Renal cortex interstitium (tissue), 11 donors: ENCODE measurements at regions not wholly inside any gene's neighbourhood (a gene's known extent, or its start where the extent isn't known, plus 50 kb on each side); places are given as distances from the start of the nearest gene placed in this dataset.

Experiments
- DNase-seq, 11 donors: peaks; one replicate each; pipeline ENCODE4 v3.0.0-alpha.2; 2013; ENCODE audit warnings: low read depth in 9 of 11, low spot score in 4 of 11; ENCODE audit errors: extremely low read depth in 1 of 11

DNA sequence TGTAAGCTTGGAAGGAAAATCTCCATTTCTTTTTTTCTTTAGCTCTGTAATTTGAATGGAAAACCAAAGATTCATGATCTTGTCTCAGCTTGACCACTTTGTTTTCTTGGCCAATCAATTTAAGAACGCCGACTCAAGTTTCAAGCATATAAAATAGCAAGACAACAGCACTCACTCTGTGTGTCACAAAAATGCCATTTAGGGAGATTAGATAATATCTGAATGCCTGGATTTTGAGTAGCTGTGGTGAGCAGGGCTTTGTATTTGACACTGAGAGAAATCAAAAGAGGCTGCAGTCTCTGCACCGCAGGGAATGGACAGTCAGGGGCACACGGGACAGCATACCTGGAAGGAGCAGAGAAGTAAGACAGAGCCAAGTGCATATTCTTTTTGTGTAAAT is 209.5 kb upstream of the SLC10A2 start:
- no peak for DNase-seq

DNA sequence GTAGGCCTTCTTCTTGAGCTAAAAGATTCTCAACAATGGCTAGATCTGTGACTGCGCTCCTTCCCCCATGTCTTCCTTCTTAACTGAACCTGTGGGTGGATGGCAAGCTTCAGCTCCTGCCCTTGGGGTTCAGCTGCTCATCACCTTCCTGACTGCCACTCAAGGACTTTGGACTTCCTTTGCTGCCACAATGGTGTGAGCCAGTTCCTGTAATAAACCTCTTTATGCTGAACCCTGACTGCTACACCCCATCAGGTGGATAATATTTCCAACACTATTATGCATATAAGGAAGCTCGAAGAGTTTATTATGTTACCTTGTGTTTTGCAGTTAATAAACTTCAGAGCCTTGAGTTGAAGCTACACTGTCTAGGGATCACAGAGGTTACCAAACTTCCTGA is 208.9 kb upstream of the SLC10A2 start:
- no peak for DNase-seq

DNA sequence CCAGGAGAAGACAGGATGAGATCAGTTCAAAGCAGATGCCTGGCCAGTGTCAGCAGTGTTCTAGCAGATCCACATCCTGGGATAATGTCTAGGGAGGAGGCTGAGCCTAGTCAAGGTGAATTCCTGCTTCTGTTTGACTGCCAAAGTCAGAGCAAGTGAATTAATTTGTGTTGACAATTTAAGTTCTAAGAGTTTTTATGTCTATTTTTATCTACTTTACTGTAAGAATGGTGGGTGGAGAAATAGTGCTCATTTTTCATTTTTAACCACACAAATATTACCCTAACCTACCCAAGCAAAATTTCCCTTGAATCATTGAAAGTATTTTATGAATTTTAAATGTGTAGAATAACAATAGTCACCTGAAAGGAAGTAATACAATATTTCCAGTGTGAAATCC is 207.6 kb upstream of the SLC10A2 start:
- no peak for DNase-seq

DNA sequence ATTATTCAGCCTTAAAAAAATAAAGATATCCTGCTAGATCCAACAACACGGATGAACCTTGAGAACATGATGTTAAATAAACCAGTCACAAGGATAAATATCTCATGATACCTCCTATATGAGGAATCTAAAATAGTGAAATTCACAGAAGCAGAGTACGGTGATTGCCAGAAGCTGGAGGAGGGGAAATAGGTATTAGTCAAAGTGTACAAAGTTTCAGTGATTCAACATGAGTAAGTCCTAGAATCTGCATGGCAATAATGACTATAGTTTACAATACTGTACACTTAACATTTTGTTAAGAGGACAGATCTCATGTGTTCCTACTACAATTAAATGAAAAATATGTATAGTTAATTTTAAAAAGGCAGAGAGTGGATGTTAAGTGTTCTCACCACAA is 206.6 kb upstream of the SLC10A2 start:
- DNase-seq = no peak

DNA sequence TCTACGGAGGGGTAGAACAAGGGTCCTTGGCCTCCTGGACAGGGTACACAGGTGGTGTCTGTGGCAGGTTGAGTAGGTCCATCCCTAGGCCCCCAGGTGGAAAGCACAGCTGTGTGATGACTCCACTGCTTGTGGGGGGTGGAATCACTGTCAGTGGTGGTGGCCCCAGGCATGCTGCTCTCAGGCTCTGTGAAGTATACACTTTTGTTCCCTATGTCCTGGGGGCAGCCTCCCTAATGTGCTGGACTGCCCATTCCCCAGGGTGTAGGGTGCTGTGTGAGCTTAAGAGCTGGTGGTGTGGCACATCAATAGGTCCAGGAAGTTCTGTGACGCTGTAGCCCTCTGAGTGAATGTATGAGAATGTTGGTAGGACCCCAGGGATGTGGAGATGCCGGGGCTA is 197.2 kb upstream of the SLC10A2 start:
- DNase-seq = no peak

DNA sequence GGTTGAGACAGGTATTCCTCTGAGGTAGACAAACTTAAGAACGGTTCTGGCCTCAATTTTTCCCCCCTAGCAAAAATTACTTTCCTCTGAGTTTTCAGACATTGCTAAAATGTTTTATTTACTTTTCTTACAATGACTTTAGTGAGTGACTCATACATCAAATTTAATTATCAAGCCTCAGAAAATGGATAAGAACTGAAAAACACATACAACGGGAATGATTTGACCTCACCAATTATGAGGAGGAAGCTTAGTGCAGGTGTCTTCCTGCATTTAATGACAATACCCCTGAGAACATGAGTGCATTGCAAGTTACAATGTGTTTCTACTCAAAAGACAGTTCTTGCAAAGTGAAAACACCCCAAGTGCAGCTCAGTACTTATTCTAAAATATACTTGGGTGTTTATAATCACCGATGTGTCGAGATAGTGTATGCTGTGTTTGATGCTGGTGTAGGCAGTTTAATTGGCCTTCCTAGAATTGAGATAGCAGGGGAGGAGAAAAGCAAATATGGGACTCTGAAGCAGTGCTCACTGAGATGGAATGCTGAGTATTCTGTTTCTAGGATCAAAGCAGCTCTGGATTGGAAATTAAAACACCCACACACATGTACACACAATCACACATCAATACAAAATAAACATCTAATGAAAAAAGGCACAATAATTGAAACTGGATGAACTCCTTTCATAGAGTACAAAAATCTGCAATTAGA is 189.5 kb upstream of the SLC10A2 start:
- peak in 3 of 11 donors; percentile 13 to 27 (median 14) for DNase-seq

DNA sequence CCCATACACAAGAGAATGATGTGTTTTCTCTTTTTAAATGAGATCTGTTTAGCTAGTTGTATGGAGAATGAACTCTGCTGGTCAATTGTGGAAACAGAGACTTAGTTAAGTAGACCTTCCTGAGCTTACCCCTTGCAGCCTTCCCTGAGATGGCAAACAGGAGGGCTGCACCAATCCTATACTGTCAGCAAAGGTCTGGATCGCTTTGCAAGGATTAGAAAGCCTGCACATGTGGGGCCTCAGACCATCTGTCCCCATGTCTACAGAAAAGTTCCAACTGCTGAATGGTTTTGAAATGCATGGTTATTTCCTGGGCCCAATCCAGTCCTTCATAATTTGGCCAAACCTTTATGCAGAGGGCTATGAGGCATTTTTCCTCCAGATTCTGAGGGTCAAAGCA is 183.9 kb upstream of the SLC10A2 start:
- DNase-seq = no peak

DNA sequence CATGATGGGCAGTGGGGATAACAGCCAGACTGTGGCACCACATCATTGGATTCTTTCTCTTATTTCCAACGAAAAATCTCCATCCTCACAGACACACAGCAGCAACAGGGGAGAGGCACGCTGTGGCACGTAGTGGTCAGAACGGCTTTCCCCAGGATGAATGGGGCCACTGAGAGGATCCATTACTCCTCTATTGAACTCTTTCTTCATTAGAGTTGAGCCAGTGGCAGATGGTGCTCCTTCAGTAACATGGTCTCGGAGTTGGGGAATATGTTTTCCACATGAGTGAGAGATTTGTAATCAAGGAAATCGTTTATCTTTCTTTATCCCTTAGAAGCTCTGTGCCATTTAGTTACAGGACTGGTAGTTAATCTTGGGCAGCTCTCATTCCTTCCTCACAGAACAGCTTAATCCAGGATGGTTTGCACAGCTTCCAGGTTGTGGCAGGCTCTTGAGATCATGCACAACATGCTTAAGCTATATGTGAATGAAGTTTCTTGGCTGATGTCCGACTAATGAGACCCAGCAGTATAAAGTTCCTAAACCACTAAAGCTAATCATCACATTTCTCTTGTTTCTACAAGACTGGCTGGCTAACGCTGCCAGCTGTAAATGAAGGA is 180.5 kb upstream of the SLC10A2 start:
- DNase-seq = no peak

DNA sequence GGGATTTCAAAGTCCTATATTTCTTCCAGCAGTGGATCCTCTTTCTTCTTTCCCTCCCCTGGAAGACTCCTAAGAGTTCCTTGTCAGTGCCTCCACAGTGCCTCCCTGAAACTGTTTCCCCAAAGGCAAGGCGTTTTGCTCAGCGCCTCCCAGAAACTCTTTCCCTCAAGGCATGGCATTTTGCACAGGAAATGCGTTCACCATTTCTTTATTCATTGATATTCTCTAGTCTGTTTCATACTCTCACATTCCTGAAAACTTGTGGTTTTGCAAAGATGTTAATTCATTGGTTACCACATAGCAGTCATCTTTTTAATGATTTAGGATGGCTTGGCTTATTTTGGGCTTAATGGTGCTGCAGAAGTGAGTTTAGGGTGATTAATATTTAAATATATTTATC is 177.3 kb upstream of the SLC10A2 start:
- DNase-seq = no peak

DNA sequence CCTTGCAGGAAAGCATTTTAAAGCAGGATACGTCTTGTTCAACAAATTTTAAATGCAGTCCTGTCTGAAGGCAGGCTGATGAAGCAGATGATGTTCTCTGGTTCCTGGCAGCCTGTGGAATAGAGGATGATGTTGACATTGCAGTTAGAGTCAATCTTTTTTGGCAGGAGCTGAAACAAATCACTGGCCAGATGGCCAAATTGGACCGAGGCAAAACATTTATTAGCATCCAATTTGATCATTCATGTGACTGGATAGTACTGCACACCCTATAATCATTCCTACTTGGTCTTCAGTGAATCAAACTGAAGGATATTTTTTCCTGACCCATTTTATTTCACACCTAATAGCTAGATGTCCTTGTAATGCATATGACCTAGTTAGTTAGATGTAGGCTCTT is 172.2 kb upstream of the SLC10A2 start:
- DNase-seq = no peak

DNA sequence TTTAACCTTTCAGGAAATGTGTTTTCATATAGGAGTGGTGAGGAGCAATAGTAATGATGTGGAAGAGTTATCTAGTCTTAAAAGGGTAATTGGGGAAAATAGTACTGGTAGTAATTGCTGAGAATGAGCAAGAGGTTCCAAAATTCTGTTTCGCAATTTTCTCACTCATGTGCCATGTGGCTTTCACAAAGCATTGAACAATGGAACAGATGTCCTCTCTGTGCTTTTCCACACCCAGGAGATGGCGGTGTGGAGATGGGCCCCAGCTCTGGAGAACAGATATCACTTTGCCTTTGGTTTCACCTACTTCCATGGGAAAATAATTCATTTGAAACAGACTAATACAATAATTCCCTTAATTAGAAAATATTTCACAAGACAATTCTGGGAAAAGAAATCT is 170.0 kb upstream of the SLC10A2 start:
- no peak for DNase-seq

DNA sequence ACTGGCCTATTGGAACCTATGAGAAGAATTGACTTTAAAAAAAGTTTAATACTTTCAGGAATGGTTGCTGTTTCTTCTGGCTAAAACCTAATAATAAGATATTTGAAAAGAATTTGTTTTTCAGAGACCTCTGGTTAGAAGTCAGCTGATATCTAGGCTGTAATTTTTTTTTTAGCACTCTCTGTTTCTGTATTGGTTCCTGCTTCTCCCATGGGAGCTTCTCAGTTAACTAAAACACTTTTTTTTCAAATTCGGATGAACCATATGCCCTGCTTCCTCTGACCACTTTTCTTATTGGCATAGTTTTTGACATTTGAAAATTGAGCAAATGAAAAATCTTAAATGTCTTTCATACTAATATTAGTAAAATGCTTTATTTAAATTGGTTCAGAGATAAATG is 163.5 kb upstream of the SLC10A2 start:
- DNase-seq = no peak

DNA sequence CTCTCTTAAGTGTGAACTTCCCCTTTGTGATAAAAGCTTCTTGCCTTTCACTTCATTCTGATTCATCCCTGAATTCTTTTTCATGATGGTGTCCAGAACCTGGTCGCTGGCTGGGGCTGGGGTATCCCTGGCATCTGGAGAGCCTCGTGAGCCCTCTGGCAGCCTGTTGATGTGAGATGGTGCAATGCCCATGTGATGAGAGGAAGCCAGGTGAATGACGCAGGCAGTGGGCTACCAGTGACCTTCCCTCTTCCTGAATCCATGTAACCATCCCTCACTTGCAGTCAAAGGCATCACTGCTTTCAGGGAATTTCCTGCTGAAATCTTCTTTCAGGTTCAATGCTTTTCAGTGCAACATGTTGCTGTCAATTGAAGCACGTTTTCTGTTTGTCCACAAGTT is 158.6 kb upstream of the SLC10A2 start:
- no peak for DNase-seq

DNA sequence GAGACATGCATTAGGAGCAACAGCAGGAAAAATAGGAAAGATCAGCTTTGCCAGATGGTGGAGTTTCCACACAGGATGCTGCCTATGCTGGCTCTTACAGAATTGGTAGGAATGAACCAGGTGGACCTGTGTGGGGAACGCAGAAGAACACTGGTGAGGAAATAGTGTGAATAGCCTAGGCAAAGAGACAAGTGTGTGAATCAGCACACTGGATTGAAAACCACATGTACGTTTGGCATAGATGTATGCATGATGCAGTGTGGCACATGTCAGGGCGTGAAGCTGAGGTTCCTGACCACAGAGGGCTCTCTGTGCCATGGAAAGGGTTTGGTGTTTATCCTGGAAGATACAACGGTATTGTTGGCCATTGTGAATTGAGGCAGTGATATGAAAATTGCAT is 156.5 kb upstream of the SLC10A2 start:
- no peak for DNase-seq

DNA sequence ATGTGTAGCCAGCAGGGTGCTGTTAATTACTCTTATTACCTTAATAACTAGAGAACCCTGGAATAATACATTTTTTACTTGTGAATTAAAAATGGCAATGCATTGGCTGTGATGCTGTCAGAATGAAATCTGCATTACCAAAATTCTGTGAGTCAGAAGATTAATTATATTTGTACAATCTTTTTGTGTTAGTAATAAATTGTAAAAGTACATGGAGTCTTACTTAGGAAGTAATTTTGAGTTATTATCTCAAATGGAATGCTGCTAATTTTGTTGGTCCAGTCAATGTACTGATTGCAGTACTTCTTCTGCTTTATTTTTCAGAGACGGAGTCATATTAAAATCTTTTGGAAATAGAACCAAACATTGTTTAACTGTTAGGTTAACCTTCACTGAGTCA is 152.0 kb upstream of the SLC10A2 start:
- no peak for DNase-seq

DNA sequence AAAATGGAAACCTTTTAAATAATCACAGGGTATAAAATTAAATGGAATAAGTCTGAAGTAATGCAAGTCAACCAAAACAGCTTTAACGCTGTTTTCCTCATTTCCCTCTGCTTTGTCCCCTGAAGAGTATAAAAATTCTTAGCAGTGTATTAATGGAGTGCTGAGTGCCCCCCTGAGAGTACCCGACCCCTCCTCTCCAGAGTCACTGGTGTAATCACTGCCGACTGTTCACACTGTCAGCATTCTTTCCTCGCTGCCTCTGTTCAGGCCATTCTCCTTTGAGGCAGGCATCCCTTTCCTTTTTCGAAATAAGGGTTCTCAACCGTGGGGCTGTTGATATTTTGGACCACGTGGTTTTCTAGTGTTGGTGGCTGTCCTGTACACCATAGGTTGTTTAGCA is 146.9 kb upstream of the SLC10A2 start:
- no peak for DNase-seq

DNA sequence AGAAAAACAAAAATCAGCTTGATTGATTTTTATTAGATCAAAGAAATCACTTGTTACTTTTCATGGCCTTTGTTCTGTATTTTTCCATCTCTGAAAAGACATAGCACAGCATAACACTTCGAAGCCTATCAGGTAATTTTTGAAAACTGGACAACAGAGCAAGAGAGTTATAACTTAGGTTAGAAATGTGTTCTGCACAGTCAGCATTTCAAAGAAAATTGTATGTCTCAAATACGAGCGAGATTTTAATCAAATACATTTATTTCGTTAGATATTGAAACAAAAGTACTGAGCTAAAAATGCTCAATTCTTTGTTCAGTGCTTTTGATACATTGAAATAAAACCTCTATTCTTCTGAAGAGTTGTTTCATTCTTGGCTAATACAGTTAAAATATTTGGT is 144.1 kb upstream of the SLC10A2 start:
- DNase-seq = no peak

DNA sequence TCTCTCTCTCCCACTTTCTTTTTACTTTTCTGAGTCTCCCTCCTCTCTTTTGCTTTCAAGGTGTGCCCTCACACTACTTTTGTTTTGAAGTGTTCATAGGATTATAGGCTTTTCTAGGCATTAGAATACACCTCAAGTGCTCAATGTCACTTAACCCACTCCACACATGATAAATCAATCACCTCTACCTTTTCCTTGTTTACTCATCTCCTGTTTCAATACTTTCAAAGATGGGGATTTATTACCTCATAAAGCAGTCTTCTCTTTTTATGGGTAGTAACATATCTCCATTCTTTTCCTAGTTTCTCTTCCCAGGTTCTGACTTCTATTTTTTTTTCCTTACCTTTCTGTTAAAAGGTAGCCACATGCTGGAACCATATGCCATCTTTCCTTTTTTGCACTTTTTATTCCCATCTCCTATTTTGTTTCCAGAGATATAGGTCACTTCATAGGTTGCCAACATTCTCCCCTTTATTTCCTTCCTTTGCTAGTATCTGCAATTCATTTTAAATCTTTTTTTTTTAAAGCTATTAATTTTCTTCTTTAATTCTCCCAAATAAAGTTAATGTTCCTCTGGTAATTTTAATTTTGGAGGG is 137.6 kb upstream of the SLC10A2 start:
- peak in 5 of 11 donors; percentile 17 to 42 (median 29) for DNase-seq

DNA sequence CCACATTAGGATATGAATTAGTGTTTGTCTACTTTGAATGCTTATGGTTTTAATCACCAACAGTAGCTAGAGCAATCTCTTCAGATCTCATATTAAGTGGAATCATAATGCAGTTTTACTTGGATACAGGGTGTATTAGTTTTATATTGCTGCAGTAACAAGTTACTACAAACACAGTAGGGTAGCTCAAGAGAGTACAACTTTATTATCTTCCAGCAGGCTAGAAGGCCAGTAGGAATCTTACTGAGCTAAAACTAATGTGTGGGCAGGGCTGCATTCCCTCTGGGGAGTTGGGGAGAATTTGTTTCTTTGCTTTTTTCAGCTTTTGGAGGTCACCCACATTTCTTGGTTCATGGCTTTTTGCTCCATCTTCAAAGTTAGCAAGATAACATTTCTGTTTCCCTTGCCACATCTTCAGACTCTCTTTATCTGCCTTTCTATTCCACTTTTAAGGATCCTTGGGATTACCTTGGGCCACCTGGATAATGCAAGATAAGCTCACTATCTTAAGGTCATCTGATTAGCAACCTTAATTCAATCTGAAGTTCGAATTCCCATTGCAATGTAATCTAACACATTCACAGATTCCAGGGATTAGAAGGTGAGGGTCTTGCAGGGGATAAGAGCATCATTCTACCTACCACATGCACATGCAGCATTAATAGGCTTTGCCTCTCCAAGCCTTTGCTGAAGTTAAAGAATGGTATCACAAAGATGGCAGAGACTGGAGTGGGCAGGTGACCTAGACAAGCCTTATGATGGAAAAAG is 134.1 kb upstream of the SLC10A2 start:
- no peak for DNase-seq
